Mesothelial cell of epicardium (in vitro differentiated cells): ENCODE measurements at regions not wholly inside any gene's neighbourhood (a gene's known extent, or its start where the extent isn't known, plus 50 kb on each side); places are given as distances from the start of the nearest gene placed in this dataset.

ENCODE experiments used
- DNase-seq, 2 experiments: peaks; one replicate each; pipeline ENCODE4 v3.0.0; 2021; ENCODE audit warnings: low spot score in 2 of 2; ENCODE audit not compliant: unreplicated experiment in 2 of 2
- H3K27ac Mint-ChIP-seq: 2 replicates; pipeline ENCODE4 v1.8.0; 2021; ENCODE audit warnings: mixed read lengths
- H3K27me3 Mint-ChIP-seq: 2 replicates; pipeline ENCODE4 v1.8.0; 2021; ENCODE audit warnings: low read depth, mixed read lengths
- H3K36me3 Mint-ChIP-seq: 2 replicates; pipeline ENCODE4 v1.8.0; 2021; ENCODE audit warnings: mixed read lengths
- H3K4me1 Mint-ChIP-seq: 2 replicates; pipeline ENCODE4 v1.8.0; 2021; ENCODE audit warnings: mixed read lengths
- H3K4me3 Mint-ChIP-seq: 2 replicates; pipeline ENCODE4 v1.8.0; 2021; ENCODE audit warnings: mild to moderate bottlenecking, moderate library complexity, mixed read lengths
- H3K9me3 Mint-ChIP-seq: 2 replicates; pipeline ENCODE4 v1.8.0; 2021; ENCODE audit warnings: mixed read lengths
- CTCF ChIP-seq: fragments of 200-600 bp; sonication (generic); IDR thresholded peaks from one replicate; pipeline ENCODE4 v1.5.0; 2021; ENCODE audit warnings: antibody characterized with exemption; ENCODE audit not compliant: unreplicated experiment

- no peaks in the 10 kb centered on the region for H3K4me1 Mint-ChIP-seq
- H3K9me3 Mint-ChIP-seq: peaks cover 11% of the 10 kb centered on the region
- H3K27me3 Mint-ChIP-seq: peaks cover 5% of the 10 kb centered on the region
- no peak overlapping the region for H3K27ac Mint-ChIP-seq
- no peak overlapping the region for H3K4me3 Mint-ChIP-seq
- TF ChIP-seq CTCF: no peak
- no peaks in the 10 kb centered on the region for H3K36me3 Mint-ChIP-seq
- DNase-seq: no peak
These were observed 80.0 kb downstream of the GALR1 start for GRCh38 chr18:77329651-77330050.

DNA sequence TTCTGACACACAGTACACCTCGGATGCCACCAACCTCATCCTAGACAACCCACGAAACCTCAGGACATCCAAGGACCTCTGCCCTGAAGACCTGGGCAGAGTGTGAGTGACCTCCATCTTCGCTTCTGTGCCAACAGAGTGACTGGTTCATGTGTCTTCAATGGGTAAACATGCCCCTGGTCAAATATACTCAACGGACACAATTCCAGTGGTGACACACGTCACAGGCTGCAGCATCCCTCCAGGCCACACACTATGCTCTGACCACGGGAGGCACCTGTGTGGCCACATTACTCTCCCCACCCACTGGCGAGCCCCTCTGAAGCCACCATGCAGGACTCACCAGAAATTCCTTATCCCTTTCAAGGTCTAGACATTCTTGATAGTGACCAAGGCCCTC is 85.2 kb downstream of the GALR1 start:
- no peak overlapping the region for H3K27ac Mint-ChIP-seq
- no peak for DNase-seq

DNA sequence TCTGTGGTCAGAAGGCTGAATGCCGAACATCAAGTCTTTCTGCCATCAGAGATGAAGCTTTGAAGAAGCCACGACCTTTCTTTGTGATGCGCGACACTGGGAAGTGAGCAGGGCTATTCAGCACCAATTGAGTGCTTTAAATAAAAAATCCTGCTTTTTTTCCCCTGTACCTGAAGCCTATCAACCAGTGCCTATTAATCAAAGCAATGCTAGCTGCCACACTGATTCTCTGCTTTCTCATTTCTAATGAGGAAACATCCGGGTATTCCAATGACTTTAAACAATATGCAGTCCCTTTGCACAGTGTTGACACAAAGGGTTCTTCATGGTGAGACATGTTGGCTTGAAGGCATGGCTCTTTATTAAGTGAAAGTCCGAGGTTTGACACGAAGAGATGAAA is 88.0 kb downstream of the GALR1 start:
- peaks cover 4% of the 10 kb centered on the region for H3K9me3 Mint-ChIP-seq
- no peaks in the 10 kb centered on the region for H3K4me1 Mint-ChIP-seq
- H3K27ac Mint-ChIP-seq: no peak overlapping the region
- no peak for TF ChIP-seq CTCF
- no peak overlapping the region for H3K4me3 Mint-ChIP-seq
- no peak for DNase-seq
- H3K36me3 Mint-ChIP-seq: no peaks in the 10 kb centered on the region
- peaks cover 12% of the 10 kb centered on the region for H3K27me3 Mint-ChIP-seq

More for the DNA sequence above, 85.2 kb downstream of the GALR1 start:
- no peak for TF ChIP-seq CTCF
- no peaks in the 10 kb centered on the region for H3K4me1 Mint-ChIP-seq
- no peaks in the 10 kb centered on the region for H3K36me3 Mint-ChIP-seq
- peaks cover 4% of the 10 kb centered on the region for H3K9me3 Mint-ChIP-seq
- peaks cover 16% of the 10 kb centered on the region for H3K27me3 Mint-ChIP-seq
- H3K4me3 Mint-ChIP-seq: no peak overlapping the region

GRCh38 chr18:77339093-77339492 is 89.4 kb downstream of the GALR1 start:
- no peak for TF ChIP-seq CTCF
- no peak overlapping the region for H3K27ac Mint-ChIP-seq
- no peak overlapping the region for H3K4me3 Mint-ChIP-seq
- no peaks in the 10 kb centered on the region for H3K4me1 Mint-ChIP-seq
- H3K27me3 Mint-ChIP-seq: peaks cover 12% of the 10 kb centered on the region
- H3K9me3 Mint-ChIP-seq: peaks cover 4% of the 10 kb centered on the region
- no peaks in the 10 kb centered on the region for H3K36me3 Mint-ChIP-seq
- no peak for DNase-seq

- H3K4me3 Mint-ChIP-seq: no peak overlapping the region
- H3K27me3 Mint-ChIP-seq: peaks cover 12% of the 10 kb centered on the region
- TF ChIP-seq CTCF: no peak
- H3K9me3 Mint-ChIP-seq: peaks cover 4% of the 10 kb centered on the region
- H3K27ac Mint-ChIP-seq: no peak overlapping the region
- no peaks in the 10 kb centered on the region for H3K36me3 Mint-ChIP-seq
- H3K4me1 Mint-ChIP-seq: no peaks in the 10 kb centered on the region
- DNase-seq: no peak
These were observed 90.0 kb downstream of the GALR1 start for GRCh38 chr18:77339623-77340022.

- H3K4me1 Mint-ChIP-seq: no peaks in the 10 kb centered on the region
- no peak for DNase-seq
- H3K36me3 Mint-ChIP-seq: no peaks in the 10 kb centered on the region
- TF ChIP-seq CTCF: no peak
- no peaks in the 10 kb centered on the region for H3K9me3 Mint-ChIP-seq
- H3K27me3 Mint-ChIP-seq: peaks cover 12% of the 10 kb centered on the region
- no peak overlapping the region for H3K4me3 Mint-ChIP-seq
- H3K27ac Mint-ChIP-seq: no peak overlapping the region
These were observed 91.2 kb downstream of the GALR1 start for GRCh38 chr18:77340815-77341214.
